OCI-LY1 (cell line): ENCODE measurements at regions not wholly inside any gene's neighbourhood (a gene's known extent, or its start where the extent isn't known, plus 50 kb on each side); places are given as distances from the start of the nearest gene placed in this dataset.

ENCODE experiments used
- H2AFZ ChIP-seq: fragments of 200-600 bp; sonication (generic), shearing (Covaris generic); 2 replicates; pipeline ENCODE4 v1.6.0; 2014; ENCODE audit warnings: antibody characterized with exemption, mild to moderate bottlenecking, low read length
- H3F3A ChIP-seq: fragments of 200-600 bp; sonication (generic), shearing (Covaris generic); 2 replicates; pipeline ENCODE4 v1.6.0; 2014; ENCODE audit warnings: mild to moderate bottlenecking, antibody characterized with exemption, low read length, moderate library complexity; ENCODE audit not compliant: insufficient read depth
- H3K27ac ChIP-seq: fragments of 200-600 bp; sonication (generic); 2 replicates; pipeline ENCODE4 v1.5.1; 2014; ENCODE audit warnings: low read length, mixed run types, mild to moderate bottlenecking, low read depth; ENCODE audit not compliant: poor library complexity, severe bottlenecking
- H3K27me3 ChIP-seq: fragments of 200-600 bp; sonication (generic); 2 replicates; pipeline ENCODE4 v1.6.0; 2014; ENCODE audit warnings: antibody characterized with exemption, mild to moderate bottlenecking, low read length, moderate library complexity; ENCODE audit not compliant: insufficient read depth
- H3K36me3 ChIP-seq: fragments of 200-600 bp; sonication (generic); 2 replicates; pipeline ENCODE4 v1.6.1; 2014; ENCODE audit warnings: mild to moderate bottlenecking, antibody characterized with exemption, low read length, moderate library complexity, mixed read lengths; ENCODE audit not compliant: insufficient read depth
- H3K4me1 ChIP-seq: fragments of 200-600 bp; sonication (generic); 2 replicates; pipeline ENCODE4 v1.5.1; 2014; ENCODE audit warnings: mild to moderate bottlenecking, low read length, moderate library complexity; ENCODE audit not compliant: insufficient read depth, severe bottlenecking
- H3K4me2 ChIP-seq: fragments of 200-600 bp; sonication (generic), shearing (Covaris generic); 2 replicates; pipeline ENCODE4 v1.6.1; 2014; ENCODE audit warnings: low read length
- H3K4me3 ChIP-seq: fragments of 200-600 bp; sonication (generic); 2 replicates; pipeline ENCODE4 v1.5.1; 2014; ENCODE audit warnings: low read length, low read depth, mild to moderate bottlenecking, mixed read lengths; ENCODE audit not compliant: poor library complexity, severe bottlenecking
- H3K79me2 ChIP-seq: fragments of 200-600 bp; shearing (Covaris generic); 2 replicates; pipeline ENCODE4 v1.6.1; 2016; ENCODE audit warnings: mixed run types, low read length, mixed read lengths; ENCODE audit not compliant: insufficient read depth
- H3K9ac ChIP-seq: fragments of 200-600 bp; sonication (generic), shearing (Covaris generic); 2 replicates; pipeline ENCODE4 v1.6.1; 2014; ENCODE audit warnings: mild to moderate bottlenecking, low read length, mixed read lengths
- H3K9me2 ChIP-seq: fragments of 200-600 bp; sonication (generic), shearing (Covaris generic); 2 replicates; pipeline ENCODE4 v1.6.1; 2014; ENCODE audit warnings: low read depth, mild to moderate bottlenecking, low read length, mixed read lengths
- H3K9me3 ChIP-seq: fragments of 200-600 bp; shearing (Covaris generic); 2 replicates; pipeline ENCODE4 v1.6.1; 2014; ENCODE audit warnings: low read length, mixed read lengths
- H4K20me1 ChIP-seq: fragments of 200-600 bp; sonication (generic), shearing (Covaris generic); 2 replicates; pipeline ENCODE4 v1.6.0; 2016; ENCODE audit warnings: mild to moderate bottlenecking, low read length; ENCODE audit not compliant: insufficient read depth
- EZH2 ChIP-seq: fragments of 200-600 bp; sonication (generic), shearing (Covaris generic); IDR thresholded peaks from 2 replicates; pipeline ENCODE4 v1.8.0; 2017; ENCODE audit warnings: borderline replicate concordance, mixed run types, mild to moderate bottlenecking, antibody characterized with exemption, low read length, moderate library complexity, mixed read lengths
- TF ChIP-seq, protein P1 (sequence below): fragments of 200-600 bp; sonication (generic), shearing (Covaris generic); IDR thresholded peaks from 2 replicates; pipeline ENCODE4 v1.5.1; 2017; ENCODE audit warnings: mild to moderate bottlenecking, antibody characterized with exemption, low read length, moderate library complexity, mixed read lengths

DNA sequence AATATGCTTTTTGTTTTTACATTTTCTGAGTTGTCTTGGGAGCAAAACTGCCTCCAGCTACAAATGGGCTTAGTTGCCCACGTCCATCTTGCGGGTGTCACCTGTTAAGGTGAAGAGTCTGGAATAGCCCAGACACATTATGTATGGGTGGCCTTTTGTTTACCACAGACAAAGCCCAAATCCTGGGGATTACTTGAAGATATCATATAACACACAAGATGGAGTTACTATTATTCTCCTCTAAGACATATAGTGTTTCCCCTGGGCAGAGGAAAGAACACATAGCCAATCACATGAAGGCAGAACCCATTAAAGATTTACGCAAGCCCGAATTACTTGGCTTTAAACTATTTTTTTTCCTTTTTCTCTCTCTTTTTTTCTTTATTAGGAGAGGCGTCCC lies 625.6 kb upstream of the FAM241A start:
- H3K36me3 ChIP-seq = no peaks in the 10 kb centered on the region
- no peaks in the 10 kb centered on the region for H3F3A ChIP-seq
- no peak overlapping the region for H3K4me2 ChIP-seq
- H4K20me1 ChIP-seq = no peaks in the 10 kb centered on the region
- H3K27ac ChIP-seq = no peak overlapping the region
- no peaks in the 10 kb centered on the region for H3K4me1 ChIP-seq
- no peak overlapping the region for H2AFZ ChIP-seq
- H3K4me3 ChIP-seq = no peak overlapping the region
- TF ChIP-seq EZH2 = no peak
- TF ChIP-seq, protein P1, sequence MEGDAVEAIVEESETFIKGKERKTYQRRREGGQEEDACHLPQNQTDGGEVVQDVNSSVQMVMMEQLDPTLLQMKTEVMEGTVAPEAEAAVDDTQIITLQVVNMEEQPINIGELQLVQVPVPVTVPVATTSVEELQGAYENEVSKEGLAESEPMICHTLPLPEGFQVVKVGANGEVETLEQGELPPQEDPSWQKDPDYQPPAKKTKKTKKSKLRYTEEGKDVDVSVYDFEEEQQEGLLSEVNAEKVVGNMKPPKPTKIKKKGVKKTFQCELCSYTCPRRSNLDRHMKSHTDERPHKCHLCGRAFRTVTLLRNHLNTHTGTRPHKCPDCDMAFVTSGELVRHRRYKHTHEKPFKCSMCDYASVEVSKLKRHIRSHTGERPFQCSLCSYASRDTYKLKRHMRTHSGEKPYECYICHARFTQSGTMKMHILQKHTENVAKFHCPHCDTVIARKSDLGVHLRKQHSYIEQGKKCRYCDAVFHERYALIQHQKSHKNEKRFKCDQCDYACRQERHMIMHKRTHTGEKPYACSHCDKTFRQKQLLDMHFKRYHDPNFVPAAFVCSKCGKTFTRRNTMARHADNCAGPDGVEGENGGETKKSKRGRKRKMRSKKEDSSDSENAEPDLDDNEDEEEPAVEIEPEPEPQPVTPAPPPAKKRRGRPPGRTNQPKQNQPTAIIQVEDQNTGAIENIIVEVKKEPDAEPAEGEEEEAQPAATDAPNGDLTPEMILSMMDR = no peak
- no peaks in the 10 kb centered on the region for H3K9me2 ChIP-seq
- H3K27me3 ChIP-seq = no peaks in the 10 kb centered on the region
- no peaks in the 10 kb centered on the region for H3K79me2 ChIP-seq
- H3K9me3 ChIP-seq = no peaks in the 10 kb centered on the region
- H3K9ac ChIP-seq = no peak overlapping the region

- Histone ChIP-seq H3K4me1 (no peaks in the 10 kb centered on the region), H3K36me3 (no peaks in the 10 kb centered on the region), H4K20me1 (no peaks in the 10 kb centered on the region), H3K79me2 (no peaks in the 10 kb centered on the region), H3K27ac (no peak overlapping the region), H2AFZ (no peak overlapping the region), H3F3A (no peaks in the 10 kb centered on the region), H3K9me3 (no peaks in the 10 kb centered on the region), H3K4me2 (no peak overlapping the region), H3K9me2 (no peaks in the 10 kb centered on the region), H3K4me3 (no peak overlapping the region), H3K27me3 (no peaks in the 10 kb centered on the region), H3K9ac (no peak overlapping the region)
- no peak for TF ChIP-seq EZH2
- TF ChIP-seq, protein P1 = no peak
Measured at GRCh38 chr4:111530446-111530845, 614.8 kb upstream of the FAM241A start.

- no peaks in the 10 kb centered on the region for H3K36me3 ChIP-seq
- no peak overlapping the region for H3K27ac ChIP-seq
- TF ChIP-seq, protein P1 = no peak
- TF ChIP-seq EZH2 = no peak
- no peak overlapping the region for H3K4me3 ChIP-seq
- H3K27me3 ChIP-seq = no peaks in the 10 kb centered on the region
- no peaks in the 10 kb centered on the region for H3K79me2 ChIP-seq
- H3K4me2 ChIP-seq = no peak overlapping the region
- H3F3A ChIP-seq = no peaks in the 10 kb centered on the region
- H3K9me3 ChIP-seq = no peaks in the 10 kb centered on the region
- H3K9me2 ChIP-seq = no peaks in the 10 kb centered on the region
- H4K20me1 ChIP-seq = no peaks in the 10 kb centered on the region
- no peak overlapping the region for H3K9ac ChIP-seq
- H2AFZ ChIP-seq = no peak overlapping the region
- no peaks in the 10 kb centered on the region for H3K4me1 ChIP-seq
Measured at GRCh38 chr4:111535792-111536191, 609.5 kb upstream of the FAM241A start.
